Thyroid gland (tissue), 4 donors: ENCODE measurements at regions not wholly inside any gene's neighbourhood (a gene's known extent, or its start where the extent isn't known, plus 50 kb on each side); places are given as distances from the start of the nearest gene placed in this dataset.

Experiments used
- DNase-seq, 2 donors: peaks; one replicate each; pipeline ENCODE4 v3.0.0-alpha.2; 2019
- H3K27ac ChIP-seq, 3 donors: fragments of 200-600 bp; sonication (generic); 1 replicate in 2 of 3; 2 replicates in 1 of 3; pipeline ENCODE4 v1.5.1; 2016 to 2019; ENCODE audit warnings: mild to moderate bottlenecking in 1 of 3, moderate library complexity in 1 of 3
- H3K27me3 ChIP-seq: fragments of 200-600 bp; sonication (generic); one replicate; pipeline ENCODE4 v1.5.1; 2019
- H3K36me3 ChIP-seq, 2 donors: fragments of 200-600 bp; sonication (generic); one replicate each; pipeline ENCODE4 v1.5.1; 2016 to 2019
- H3K4me1 ChIP-seq, 2 donors: fragments of 200-600 bp; sonication (generic); one replicate each; pipeline ENCODE4 v1.5.1; 2017 to 2019
- H3K4me3 ChIP-seq, 3 donors: fragments of 200-600 bp; sonication (generic); replicated peaks in 1 of 3; 1 replicate in 2 of 3; 2 replicates in 1 of 3; pipeline ENCODE4 v1.5.1; 2016; ENCODE audit warnings: mild to moderate bottlenecking in 1 of 3
- H3K9me3 ChIP-seq: fragments of 200-600 bp; sonication (generic); one replicate; pipeline ENCODE4 v1.5.1; 2017
- POLR2A ChIP-seq, 2 donors: fragments of 450-650 bp; IDR thresholded peaks; one replicate each; pipeline ENCODE4 v1.6.1; 2017; ENCODE audit warnings: antibody characterized with exemption in 2 of 2, mild to moderate bottlenecking in 2 of 2, moderate library complexity in 1 of 2
- WGBS, 2 donors: methylation state at CpG; one replicate each; pipeline ENCODE4 v1.1.5; 2017; 5-methylcytosine and 5-hydroxymethylcytosine counted together
- intact Hi-C: fragments of 100-400 bp; cut with DNase I; formaldehyde crosslinking; loops from one replicate; pipeline ENCODE4 v1.15.1; 2023
- TF ChIP-seq, protein P1 (sequence below), 6 experiments: fragments of 200-600 bp in 3 of 6; fragments of 450-650 bp in 3 of 6; sonication (generic) in 3 of 6; IDR thresholded peaks; one replicate each; pipeline ENCODE4 v1.5.1; 2016 to 2019; ENCODE audit warnings: antibody characterized with exemption in 6 of 6, mild to moderate bottlenecking in 2 of 6, inconsistent platforms in 1 of 6, moderate library complexity in 1 of 6

DNA sequence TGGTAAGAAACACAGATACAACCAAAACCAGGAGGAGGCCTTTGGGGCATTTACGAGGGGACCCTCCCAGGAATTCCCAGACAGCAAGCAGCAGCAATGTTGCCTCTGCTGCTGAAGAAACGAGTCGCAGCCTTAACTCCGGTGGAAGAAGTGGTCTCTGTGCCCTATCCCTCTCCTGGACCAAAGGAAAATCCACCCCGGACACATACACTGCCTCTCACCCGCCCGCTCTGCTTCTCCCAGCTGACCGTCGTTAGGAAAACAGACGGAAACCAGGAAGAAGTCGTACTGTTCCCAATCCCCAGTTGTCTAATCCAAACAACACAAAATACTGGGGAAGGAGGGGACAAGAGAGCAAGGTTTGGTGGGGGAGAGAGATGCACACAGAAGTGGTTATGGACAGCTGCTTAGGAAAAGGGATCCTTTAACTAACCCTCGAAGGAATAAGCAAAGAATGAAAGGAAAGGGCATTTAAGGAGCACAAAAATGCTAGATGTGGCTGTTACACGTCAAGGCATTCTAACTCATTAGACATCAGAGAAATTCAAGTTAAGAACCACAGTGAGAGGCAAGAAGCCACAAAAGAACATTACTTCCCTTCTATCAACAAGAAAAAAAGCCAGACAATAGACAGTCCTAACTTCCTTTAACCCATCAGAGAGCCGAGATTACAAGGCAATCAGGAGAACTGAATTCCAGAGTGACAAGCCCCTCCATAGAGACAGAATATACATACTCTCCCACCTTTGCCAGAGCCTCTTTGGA is 71.9 kb downstream of the ACTL7B start:
- 47 to 49% methylated on average over 14 of the region's 14 CpGs for WGBS, 2 donors
- intact Hi-C loops: no loop called here
- DNase-seq: peak in 1 of 2 donors; percentile 14

GRCh38 chr9:108783326-108783725 is 72.5 kb downstream of the ACTL7B start:
- no peaks in the 10 kb centered on the region for H3K9me3 ChIP-seq
- H3K4me1 ChIP-seq: peaks cover 0 to 19% of the 10 kb centered on the region in 2 donors
- H3K36me3 ChIP-seq: no peaks in the 10 kb centered on the region
- H3K4me3 ChIP-seq: no peak overlapping the region
- H3K27me3 ChIP-seq: no peaks in the 10 kb centered on the region
- H3K27ac ChIP-seq: no peak overlapping the region
- TF ChIP-seq POLR2A (IDR thresholded peaks at IDR 0.05): no peak
- TF ChIP-seq, protein P1, sequence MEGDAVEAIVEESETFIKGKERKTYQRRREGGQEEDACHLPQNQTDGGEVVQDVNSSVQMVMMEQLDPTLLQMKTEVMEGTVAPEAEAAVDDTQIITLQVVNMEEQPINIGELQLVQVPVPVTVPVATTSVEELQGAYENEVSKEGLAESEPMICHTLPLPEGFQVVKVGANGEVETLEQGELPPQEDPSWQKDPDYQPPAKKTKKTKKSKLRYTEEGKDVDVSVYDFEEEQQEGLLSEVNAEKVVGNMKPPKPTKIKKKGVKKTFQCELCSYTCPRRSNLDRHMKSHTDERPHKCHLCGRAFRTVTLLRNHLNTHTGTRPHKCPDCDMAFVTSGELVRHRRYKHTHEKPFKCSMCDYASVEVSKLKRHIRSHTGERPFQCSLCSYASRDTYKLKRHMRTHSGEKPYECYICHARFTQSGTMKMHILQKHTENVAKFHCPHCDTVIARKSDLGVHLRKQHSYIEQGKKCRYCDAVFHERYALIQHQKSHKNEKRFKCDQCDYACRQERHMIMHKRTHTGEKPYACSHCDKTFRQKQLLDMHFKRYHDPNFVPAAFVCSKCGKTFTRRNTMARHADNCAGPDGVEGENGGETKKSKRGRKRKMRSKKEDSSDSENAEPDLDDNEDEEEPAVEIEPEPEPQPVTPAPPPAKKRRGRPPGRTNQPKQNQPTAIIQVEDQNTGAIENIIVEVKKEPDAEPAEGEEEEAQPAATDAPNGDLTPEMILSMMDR (IDR thresholded peaks at IDR 0.05): no peak
- intact Hi-C loops: no loop called here
- 73 to 81% methylated on average over 6 of the region's 6 CpGs for WGBS, 2 donors
- no peak for DNase-seq

More for the DNA sequence above, 71.9 kb downstream of the ACTL7B start:
- H3K9me3 ChIP-seq: no peaks in the 10 kb centered on the region
- no peaks in the 10 kb centered on the region for H3K36me3 ChIP-seq
- H3K27ac ChIP-seq: no peak overlapping the region
- TF ChIP-seq POLR2A (IDR thresholded peaks at IDR 0.05): no peak
- TF ChIP-seq, protein P1 (IDR thresholded peaks at IDR 0.05): no peak
- H3K27me3 ChIP-seq: no peaks in the 10 kb centered on the region
- H3K4me1 ChIP-seq: peaks cover 0 to 19% of the 10 kb centered on the region in 2 donors
- H3K4me3 ChIP-seq: no peak overlapping the region

DNA sequence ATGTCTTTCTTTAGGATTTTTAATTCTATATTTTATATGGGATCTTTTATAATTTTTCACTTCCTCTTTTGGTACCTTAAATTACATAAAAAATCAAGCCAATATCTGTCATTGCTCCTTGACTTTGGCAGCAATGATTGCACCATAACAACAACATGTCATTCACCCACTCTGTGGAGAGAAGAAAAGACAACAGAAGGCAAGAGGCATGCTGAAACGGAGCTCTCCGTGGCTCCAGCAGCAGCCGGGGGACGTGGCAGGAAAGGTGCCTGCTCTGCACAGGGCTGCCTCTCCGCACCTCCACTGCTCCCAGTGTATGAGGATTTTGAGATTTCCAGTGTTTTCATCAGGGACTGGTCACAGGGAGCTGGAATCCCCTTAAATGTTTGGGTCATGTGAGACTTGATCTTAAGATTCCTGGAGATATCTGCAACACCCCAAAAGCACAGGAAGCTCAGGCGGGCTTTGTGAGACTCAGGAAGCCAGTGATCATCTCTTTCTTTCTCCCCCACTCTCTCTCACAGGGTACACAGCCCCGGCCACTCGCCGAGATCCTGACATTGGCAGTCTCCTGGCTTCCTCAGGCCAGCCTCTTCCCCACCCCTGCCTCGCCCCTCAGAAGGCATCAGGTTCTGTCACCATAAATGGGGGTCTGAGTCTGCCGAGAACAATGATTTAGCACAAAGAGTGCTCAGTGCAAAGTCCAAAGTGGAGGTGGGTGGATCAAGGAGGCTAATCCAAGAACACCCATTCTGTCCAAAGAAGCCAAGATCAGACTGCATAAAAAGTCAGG is 74.6 kb downstream of the ACTL7B start:
- peak; percentile 20 to 39 for DNase-seq
- H3K9me3 ChIP-seq: no peaks in the 10 kb centered on the region
- H3K4me3 ChIP-seq: no peak overlapping the region
- H3K27me3 ChIP-seq: no peaks in the 10 kb centered on the region
- intact Hi-C loops: no loop called here
- no peak overlapping the region for H3K27ac ChIP-seq
- TF ChIP-seq, protein P1 (IDR thresholded peaks at IDR 0.05): no peak
- TF ChIP-seq POLR2A (IDR thresholded peaks at IDR 0.05): no peak
- H3K4me1 ChIP-seq: peaks cover 0 to 5% of the 10 kb centered on the region in 2 donors
- WGBS, 2 donors: 44 to 52% methylated on average over 11 of the region's 11 CpGs
- no peaks in the 10 kb centered on the region for H3K36me3 ChIP-seq

DNA sequence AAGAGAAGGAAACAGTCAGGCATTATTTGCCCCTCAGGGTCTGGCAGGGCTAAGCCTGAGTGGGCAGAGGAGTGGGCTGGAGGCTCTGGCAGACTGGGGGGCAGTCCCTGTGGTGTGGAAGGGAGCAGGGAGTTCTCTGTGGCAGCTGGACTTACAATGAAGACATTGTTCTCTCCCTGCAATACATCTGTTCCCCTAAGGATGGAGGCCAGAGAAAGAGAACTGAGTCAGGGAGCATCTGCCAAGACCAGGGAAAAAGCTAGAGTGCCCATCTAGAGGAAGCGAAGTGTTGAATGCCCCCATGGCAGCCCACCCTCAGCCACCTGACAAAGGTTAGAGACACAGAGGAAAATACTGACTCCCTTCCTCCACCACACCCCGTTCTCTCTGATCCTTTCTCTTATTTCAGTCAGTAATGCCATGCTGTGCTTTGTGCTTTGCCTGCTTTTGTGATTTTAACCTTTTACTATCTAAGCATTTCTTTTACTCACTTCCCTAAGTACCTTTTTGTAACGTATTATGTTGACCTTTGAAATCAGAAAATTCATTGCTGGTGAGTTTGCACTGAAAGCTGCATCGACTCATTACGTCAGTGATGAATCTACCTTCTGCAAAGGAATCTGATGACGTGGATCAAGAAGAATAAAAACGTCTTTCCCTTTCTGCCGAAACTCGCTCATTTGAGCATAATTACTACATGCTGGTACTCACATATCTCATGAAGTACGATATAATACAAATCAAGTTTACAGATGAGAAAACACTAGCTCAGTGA is 76.0 kb downstream of the ACTL7B start:
- TF ChIP-seq, protein P1 (IDR thresholded peaks at IDR 0.05): no peak
- no peak for TF ChIP-seq POLR2A (IDR thresholded peaks at IDR 0.05)
- no peak overlapping the region for H3K27ac ChIP-seq
- peaks cover 0 to 5% of the 10 kb centered on the region in 2 donors for H3K4me1 ChIP-seq

More for the DNA sequence above, 76.0 kb downstream of the ACTL7B start:
- no peak overlapping the region for H3K4me3 ChIP-seq
- no peaks in the 10 kb centered on the region for H3K36me3 ChIP-seq
- no peaks in the 10 kb centered on the region for H3K27me3 ChIP-seq
- no peak for DNase-seq
- H3K9me3 ChIP-seq: no peaks in the 10 kb centered on the region
- WGBS, 2 donors: 92% methylated on average over 10 of the region's 10 CpGs
- intact Hi-C loops: no loop called here
